HFFc6 (cell line): ENCODE measurements at regions not wholly inside any gene's neighbourhood (a gene's known extent, or its start where the extent isn't known, plus 50 kb on each side); places are given as distances from the start of the nearest gene placed in this dataset.

Experiments
- DNase-seq: peaks from one replicate; pipeline ENCODE4 v3.0.0-alpha.2; 2018
- H3K27ac Mint-ChIP-seq: 2 replicates; pipeline ENCODE4 v1.8.0; 2020; ENCODE audit warnings: mild to moderate bottlenecking, mixed read lengths
- H3K27me3 Mint-ChIP-seq: 2 replicates; pipeline ENCODE4 v1.8.0; 2021; ENCODE audit warnings: mild to moderate bottlenecking, moderate library complexity, mixed read lengths; ENCODE audit not compliant: insufficient read depth
- H3K36me3 Mint-ChIP-seq: 2 replicates; pipeline ENCODE4 v1.8.0; 2021; ENCODE audit warnings: low read depth, mixed read lengths
- H3K4me1 Mint-ChIP-seq: 2 replicates; pipeline ENCODE4 v1.8.0; 2020; ENCODE audit warnings: low read depth, mixed read lengths
- H3K4me3 Mint-ChIP-seq: 2 replicates; pipeline ENCODE4 v1.8.0; 2020; ENCODE audit warnings: mild to moderate bottlenecking, moderate library complexity, mixed read lengths
- H3K9me3 Mint-ChIP-seq: 2 replicates; pipeline ENCODE4 v1.8.0; 2020; ENCODE audit warnings: mild to moderate bottlenecking, mixed read lengths
- CTCF ChIP-seq: fragments of 200-600 bp; sonication (generic); IDR thresholded peaks from 2 replicates; pipeline ENCODE4 v1.5.0; 2021; ENCODE audit warnings: antibody characterized with exemption, mild to moderate bottlenecking

DNA sequence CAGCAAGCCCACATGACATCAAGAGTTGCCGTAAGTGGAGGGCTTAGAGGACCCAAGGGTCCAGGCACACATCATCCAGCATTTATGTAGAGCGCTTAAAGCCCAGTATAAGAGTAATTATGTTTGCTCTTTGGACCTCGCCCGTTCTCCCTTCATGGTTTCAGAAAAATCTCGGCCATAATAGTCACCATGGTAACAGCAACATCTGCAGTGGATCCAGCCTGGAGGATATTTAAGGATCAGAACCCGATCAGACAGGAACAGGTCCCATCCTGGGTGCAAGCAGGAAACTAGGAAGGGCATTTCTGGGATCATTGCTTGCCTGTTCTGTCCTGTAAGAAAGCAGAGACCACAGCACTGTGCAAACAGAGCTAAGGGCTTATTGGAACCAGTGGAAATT lies 89.9 kb upstream of the KAZN start:
- no peaks in the 10 kb centered on the region for H3K4me1 Mint-ChIP-seq
- H3K4me3 Mint-ChIP-seq, result no peak overlapping the region
- no peaks in the 10 kb centered on the region; the same call in 1 of the 2 replicates for H3K27me3 Mint-ChIP-seq

GRCh38 chr1:14511166-14511680 lies 87.3 kb upstream of the KAZN start:
- Mint-ChIP-seq H3K27ac (no peak overlapping the region), H3K9me3 (peaks cover 42% of the 10 kb centered on the region), H3K4me3 (no peak overlapping the region), H3K36me3 (no peaks in the 10 kb centered on the region), H3K4me1 (no peaks in the 10 kb centered on the region), H3K27me3 (no peaks in the 10 kb centered on the region; the same call in 1 of the 2 replicates)
- no peak for TF ChIP-seq CTCF
- no peak for DNase-seq

More for the DNA sequence above, 89.9 kb upstream of the KAZN start:
- H3K36me3 Mint-ChIP-seq, result no peaks in the 10 kb centered on the region
- DNase-seq, result no peak
- peaks cover 52% of the 10 kb centered on the region for H3K9me3 Mint-ChIP-seq
- no peak overlapping the region for H3K27ac Mint-ChIP-seq
- no peak for TF ChIP-seq CTCF

GRCh38 chr1:14511796-14512585 lies 86.5 kb upstream of the KAZN start:
- Mint-ChIP-seq H3K27me3 (no peaks in the 10 kb centered on the region; the same call in 1 of the 2 replicates), H3K9me3 (peaks cover 37% of the 10 kb centered on the region), H3K27ac (no peak overlapping the region), H3K4me3 (no peak overlapping the region), H3K36me3 (no peaks in the 10 kb centered on the region), H3K4me1 (no peaks in the 10 kb centered on the region)
- no peak for TF ChIP-seq CTCF
- DNase-seq, result no peak

DNA sequence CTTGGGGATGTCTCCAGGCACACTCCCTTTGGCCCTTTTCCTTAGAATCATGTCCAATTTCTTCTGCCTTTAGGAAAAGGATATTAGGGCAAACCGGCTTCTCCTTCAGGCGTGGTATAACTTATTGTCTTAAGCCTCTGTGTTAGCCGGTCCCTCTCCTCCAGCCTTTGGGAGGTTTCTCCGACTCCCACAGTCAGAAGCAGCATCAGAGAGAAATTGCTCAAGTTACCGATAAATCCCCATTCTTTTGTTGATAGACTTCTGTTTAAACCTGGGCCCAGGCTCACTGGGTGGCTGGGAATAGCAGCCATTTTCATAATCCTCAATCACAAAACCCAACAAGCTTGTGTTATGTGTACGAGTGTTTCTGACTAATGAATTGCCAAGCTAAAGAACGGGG lies 85.4 kb upstream of the KAZN start:
- peaks cover 43% of the 10 kb centered on the region for H3K9me3 Mint-ChIP-seq
- no peak for DNase-seq
- H3K27ac Mint-ChIP-seq, result no peak overlapping the region
- no peaks in the 10 kb centered on the region; the same call in 1 of the 2 replicates for H3K27me3 Mint-ChIP-seq
- H3K36me3 Mint-ChIP-seq, result no peaks in the 10 kb centered on the region
- no peak for TF ChIP-seq CTCF
- H3K4me1 Mint-ChIP-seq, result no peaks in the 10 kb centered on the region
- H3K4me3 Mint-ChIP-seq, result no peak overlapping the region

- H3K36me3 Mint-ChIP-seq, result no peaks in the 10 kb centered on the region
- no peaks in the 10 kb centered on the region for H3K4me1 Mint-ChIP-seq
- no peak overlapping the region for H3K27ac Mint-ChIP-seq
- DNase-seq, result no peak
- peaks cover 46% of the 10 kb centered on the region for H3K9me3 Mint-ChIP-seq
- TF ChIP-seq CTCF, result no peak
- H3K4me3 Mint-ChIP-seq, result no peak overlapping the region
- no peaks in the 10 kb centered on the region; the same call in 1 of the 2 replicates for H3K27me3 Mint-ChIP-seq
Observed at GRCh38 chr1:14514739-14515138, 83.7 kb upstream of the KAZN start.
